T-helper 2 cell treated with Interferon-gamma antibody and Interleukin-4, amounts not matched to agents 5 μg/mL and 100 μg/mL, for 36 hours (primary cell): ENCODE measurements at regions not wholly inside any gene's neighbourhood (a gene's known extent, or its start where the extent isn't known, plus 50 kb on each side); places are given as distances from the start of the nearest gene placed in this dataset.
"Not testable (repeated sequence)": the region's sequence is repeated elsewhere in the genome, so short reads cannot be mapped to it uniquely, and the experiment has no call there.

Source experiments
- DNase-seq: peaks from one replicate; pipeline ENCODE4 v3.0.0; 2021; ENCODE audit warnings: low spot score
- H3K27ac Mint-ChIP-seq: one replicate; pipeline ENCODE4 v1.8.0; 2021; ENCODE audit warnings: mild to moderate bottlenecking, mixed read lengths
- H3K27me3 Mint-ChIP-seq: one replicate; pipeline ENCODE4 v1.8.0; 2021; ENCODE audit warnings: low read depth, mixed read lengths
- H3K36me3 Mint-ChIP-seq: one replicate; pipeline ENCODE4 v1.8.0; 2021; ENCODE audit warnings: low read depth, mixed read lengths
- H3K4me1 Mint-ChIP-seq: one replicate; pipeline ENCODE4 v1.8.0; 2021; ENCODE audit warnings: low read depth, mixed read lengths
- H3K4me3 Mint-ChIP-seq: one replicate; pipeline ENCODE4 v1.8.0; 2022; ENCODE audit warnings: mild to moderate bottlenecking, moderate library complexity, mixed read lengths
- H3K9me3 Mint-ChIP-seq: one replicate; pipeline ENCODE4 v1.8.0; 2021; ENCODE audit warnings: mixed read lengths

GRCh38 chr6:121951918-121952379 lies 447.5 kb upstream of the HSF2 start:
- H3K27ac Mint-ChIP-seq: no peak overlapping the region
- no peaks in the 10 kb centered on the region for H3K27me3 Mint-ChIP-seq
- no peak for DNase-seq
- no peaks in the 10 kb centered on the region for H3K4me1 Mint-ChIP-seq
- H3K4me3 Mint-ChIP-seq: no peak overlapping the region
- H3K36me3 Mint-ChIP-seq: no peaks in the 10 kb centered on the region
- no peaks in the 10 kb centered on the region for H3K9me3 Mint-ChIP-seq

DNA sequence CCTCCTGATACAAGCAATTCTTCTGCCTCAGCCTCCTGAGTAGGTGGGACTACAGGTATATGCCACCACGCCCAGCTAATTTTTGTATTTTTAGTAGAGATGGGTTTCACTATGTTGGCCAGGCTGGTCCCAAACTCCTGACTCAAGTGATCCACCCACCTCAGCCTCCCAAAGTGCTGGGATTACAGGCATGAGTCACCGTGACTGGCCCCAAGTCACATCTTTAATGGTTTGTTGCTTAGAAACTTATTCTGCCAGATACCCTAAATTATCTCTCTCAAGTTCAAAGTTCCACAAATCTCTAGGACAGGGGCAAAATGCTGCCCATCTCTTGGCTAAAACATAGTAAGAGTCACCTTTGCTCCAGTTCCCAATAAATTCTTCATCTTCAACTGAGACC lies 444.1 kb upstream of the HSF2 start:
- H3K27ac Mint-ChIP-seq, H3K36me3 Mint-ChIP-seq, H3K27me3 Mint-ChIP-seq, H3K9me3 Mint-ChIP-seq, H3K4me1 Mint-ChIP-seq, DNase-seq, H3K4me3 Mint-ChIP-seq: not testable (repeated sequence)

- no peaks in the 10 kb centered on the region for H3K27me3 Mint-ChIP-seq
- no peaks in the 10 kb centered on the region for H3K9me3 Mint-ChIP-seq
- DNase-seq: no peak
- H3K4me1 Mint-ChIP-seq: peaks cover 6% of the 10 kb centered on the region
- no peak overlapping the region for H3K27ac Mint-ChIP-seq
- H3K4me3 Mint-ChIP-seq: no peak overlapping the region
- no peaks in the 10 kb centered on the region for H3K36me3 Mint-ChIP-seq
Observed at GRCh38 chr6:121956782-121957181, 442.7 kb upstream of the HSF2 start.

DNA sequence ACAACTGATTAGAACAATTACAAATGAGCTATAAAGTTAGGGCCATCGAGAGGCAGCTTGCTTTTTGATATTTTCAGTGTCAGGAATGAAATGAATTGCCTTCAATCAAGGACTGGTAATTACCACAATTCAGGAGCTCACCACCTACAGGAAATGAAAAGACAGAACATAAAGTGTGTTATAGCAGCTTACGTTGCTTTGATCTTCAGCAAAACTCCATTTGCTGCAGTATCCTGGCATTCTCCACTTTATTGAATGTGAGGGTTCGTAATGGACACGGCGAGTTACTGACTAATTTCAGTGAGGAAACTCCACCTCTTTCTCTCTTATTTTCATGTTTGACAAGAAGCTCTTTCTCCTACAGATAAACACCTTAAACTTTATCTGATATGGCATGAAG lies 440.0 kb upstream of the HSF2 start:
- Mint-ChIP-seq H3K27me3 (no peaks in the 10 kb centered on the region), H3K27ac (no peak overlapping the region)

GRCh38 chr6:121961619-121962125 lies 437.8 kb upstream of the HSF2 start:
- DNase-seq: no peak
- Mint-ChIP-seq H3K4me3 (no peak overlapping the region), H3K4me1 (peaks cover 6% of the 10 kb centered on the region), H3K27me3 (no peaks in the 10 kb centered on the region), H3K9me3 (no peaks in the 10 kb centered on the region), H3K36me3 (no peaks in the 10 kb centered on the region), H3K27ac (no peak overlapping the region)

More for the DNA sequence above, 440.0 kb upstream of the HSF2 start:
- Mint-ChIP-seq H3K4me1 (peaks cover 6% of the 10 kb centered on the region), H3K4me3 (peak overlapping the region; percentile 11), H3K36me3 (no peaks in the 10 kb centered on the region), H3K9me3 (no peaks in the 10 kb centered on the region)
- DNase-seq: no peak

- no peaks in the 10 kb centered on the region for H3K9me3 Mint-ChIP-seq
- no peaks in the 10 kb centered on the region for H3K27me3 Mint-ChIP-seq
- no peaks in the 10 kb centered on the region for H3K36me3 Mint-ChIP-seq
- peaks cover 6% of the 10 kb centered on the region for H3K4me1 Mint-ChIP-seq
- no peak overlapping the region for H3K4me3 Mint-ChIP-seq
- H3K27ac Mint-ChIP-seq: no peak overlapping the region
- DNase-seq: no peak
Observed at GRCh38 chr6:121963826-121964225, 435.6 kb upstream of the HSF2 start.

DNA sequence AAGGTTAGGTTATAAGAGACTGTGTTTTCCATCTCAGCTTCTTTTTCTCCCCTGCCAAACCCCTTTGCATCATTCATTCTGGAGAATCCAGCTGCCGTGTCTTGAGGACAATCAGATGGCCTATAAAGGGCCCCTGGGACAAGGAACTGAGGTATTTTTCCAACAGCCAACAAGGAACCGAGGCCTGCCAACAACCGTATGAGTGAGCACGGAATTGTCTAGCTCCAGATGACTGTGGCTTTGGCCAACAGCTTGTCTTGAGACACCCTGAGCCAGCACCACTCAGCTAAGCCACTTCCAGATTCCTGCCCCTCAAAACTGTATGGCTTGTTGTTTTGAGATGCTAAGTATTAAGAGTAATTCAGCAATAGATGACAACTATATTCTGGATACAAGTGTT lies 433.7 kb upstream of the HSF2 start:
- no peaks in the 10 kb centered on the region for H3K27me3 Mint-ChIP-seq
- no peaks in the 10 kb centered on the region for H3K4me1 Mint-ChIP-seq
- H3K36me3 Mint-ChIP-seq: no peaks in the 10 kb centered on the region
- no peak for DNase-seq
- no peak overlapping the region for H3K4me3 Mint-ChIP-seq
- no peak overlapping the region for H3K27ac Mint-ChIP-seq
- H3K9me3 Mint-ChIP-seq: no peaks in the 10 kb centered on the region

- H3K36me3 Mint-ChIP-seq: no peaks in the 10 kb centered on the region
- DNase-seq: no peak
- no peak overlapping the region for H3K4me3 Mint-ChIP-seq
- H3K27ac Mint-ChIP-seq: no peak overlapping the region
- peaks cover 2% of the 10 kb centered on the region for H3K4me1 Mint-ChIP-seq
- H3K9me3 Mint-ChIP-seq: no peaks in the 10 kb centered on the region
- H3K27me3 Mint-ChIP-seq: no peaks in the 10 kb centered on the region
Observed at GRCh38 chr6:121967631-121968030, 431.8 kb upstream of the HSF2 start.

GRCh38 chr6:121971931-121972335 lies 427.5 kb upstream of the HSF2 start:
- DNase-seq: no peak
- Mint-ChIP-seq H3K4me3 (no peak overlapping the region), H3K36me3 (no peaks in the 10 kb centered on the region), H3K9me3 (no peaks in the 10 kb centered on the region), H3K4me1 (peaks cover 4% of the 10 kb centered on the region), H3K27ac (no peak overlapping the region), H3K27me3 (no peaks in the 10 kb centered on the region)

- no peak overlapping the region for H3K4me3 Mint-ChIP-seq
- DNase-seq: no peak
- no peaks in the 10 kb centered on the region for H3K27me3 Mint-ChIP-seq
- no peak overlapping the region for H3K27ac Mint-ChIP-seq
- no peaks in the 10 kb centered on the region for H3K36me3 Mint-ChIP-seq
- H3K9me3 Mint-ChIP-seq: no peaks in the 10 kb centered on the region
- no peaks in the 10 kb centered on the region for H3K4me1 Mint-ChIP-seq
Observed at GRCh38 chr6:121984956-121985355, 414.5 kb upstream of the HSF2 start.

DNA sequence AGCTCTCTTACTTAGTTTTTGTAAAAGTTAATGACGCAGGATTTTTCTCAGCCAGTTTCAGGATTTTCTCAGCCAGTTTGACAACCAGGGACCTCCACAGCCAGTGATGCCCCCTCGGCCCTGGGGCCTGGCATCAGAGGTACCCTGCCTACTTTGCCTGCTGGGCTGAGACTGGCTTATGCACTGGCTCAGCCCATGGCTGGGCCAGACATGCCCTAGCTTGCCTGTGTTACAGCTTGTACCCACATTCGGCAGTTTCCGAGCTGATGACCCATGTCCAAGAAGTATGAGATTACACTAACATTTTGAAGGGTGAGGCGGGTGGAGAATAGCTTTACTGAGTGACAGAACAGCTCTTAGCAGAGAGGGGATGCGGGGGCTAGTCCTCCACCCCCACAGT lies 406.1 kb upstream of the HSF2 start:
- H3K9me3 Mint-ChIP-seq: no peaks in the 10 kb centered on the region
- H3K4me1 Mint-ChIP-seq: no peaks in the 10 kb centered on the region
- H3K27ac Mint-ChIP-seq: no peak overlapping the region
- no peaks in the 10 kb centered on the region for H3K36me3 Mint-ChIP-seq
- H3K4me3 Mint-ChIP-seq: no peak overlapping the region
- no peak for DNase-seq
- no peaks in the 10 kb centered on the region for H3K27me3 Mint-ChIP-seq

DNA sequence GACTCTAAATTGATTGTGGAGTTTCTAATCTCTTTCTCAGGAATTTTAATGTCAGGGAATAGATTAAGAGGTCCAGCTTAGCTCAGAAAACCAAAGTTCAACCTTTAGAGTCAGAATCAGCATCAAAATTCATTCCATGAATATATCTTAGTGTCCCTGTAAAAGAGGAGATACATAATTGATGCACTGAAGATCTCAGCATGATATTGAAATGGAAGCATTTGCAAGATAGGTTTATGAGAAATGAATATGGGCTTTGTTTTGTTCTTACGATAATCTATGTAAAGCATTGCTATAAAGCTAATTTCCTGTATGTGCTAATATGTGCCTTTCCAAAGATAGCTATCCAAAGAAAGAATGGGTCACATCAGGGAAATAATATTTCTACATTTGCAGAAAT lies 404.5 kb upstream of the HSF2 start:
- Mint-ChIP-seq H3K27me3 (no peaks in the 10 kb centered on the region), H3K36me3 (no peaks in the 10 kb centered on the region), H3K4me1 (no peaks in the 10 kb centered on the region)

DNA sequence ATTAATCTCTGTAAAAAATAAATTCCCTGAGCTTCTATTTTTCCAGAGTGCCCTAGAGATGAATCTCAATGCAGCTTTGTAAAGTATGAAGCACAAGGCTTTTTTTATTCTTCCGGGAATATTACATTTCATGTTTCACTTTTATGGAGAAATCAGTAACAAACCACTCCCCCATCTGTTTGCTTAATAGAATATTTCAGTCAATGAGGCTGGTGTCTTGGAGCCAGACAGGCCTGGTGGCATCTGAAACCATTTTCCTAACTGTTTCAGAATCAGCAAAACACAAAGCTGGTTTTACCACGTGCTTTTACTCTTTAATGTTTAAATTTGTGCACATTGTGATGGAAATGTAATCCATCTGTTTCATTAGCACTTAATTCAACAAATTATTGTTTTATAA lies 400.8 kb upstream of the HSF2 start:
- Mint-ChIP-seq H3K4me3 (no peak overlapping the region), H3K36me3 (no peaks in the 10 kb centered on the region), H3K27me3 (no peaks in the 10 kb centered on the region), H3K4me1 (no peaks in the 10 kb centered on the region), H3K27ac (no peak overlapping the region), H3K9me3 (no peaks in the 10 kb centered on the region)
- DNase-seq: no peak

More for the DNA sequence above, 404.5 kb upstream of the HSF2 start:
- Mint-ChIP-seq H3K4me3 (no peak overlapping the region), H3K27ac (no peak overlapping the region), H3K9me3 (no peaks in the 10 kb centered on the region)
- DNase-seq: no peak

DNA sequence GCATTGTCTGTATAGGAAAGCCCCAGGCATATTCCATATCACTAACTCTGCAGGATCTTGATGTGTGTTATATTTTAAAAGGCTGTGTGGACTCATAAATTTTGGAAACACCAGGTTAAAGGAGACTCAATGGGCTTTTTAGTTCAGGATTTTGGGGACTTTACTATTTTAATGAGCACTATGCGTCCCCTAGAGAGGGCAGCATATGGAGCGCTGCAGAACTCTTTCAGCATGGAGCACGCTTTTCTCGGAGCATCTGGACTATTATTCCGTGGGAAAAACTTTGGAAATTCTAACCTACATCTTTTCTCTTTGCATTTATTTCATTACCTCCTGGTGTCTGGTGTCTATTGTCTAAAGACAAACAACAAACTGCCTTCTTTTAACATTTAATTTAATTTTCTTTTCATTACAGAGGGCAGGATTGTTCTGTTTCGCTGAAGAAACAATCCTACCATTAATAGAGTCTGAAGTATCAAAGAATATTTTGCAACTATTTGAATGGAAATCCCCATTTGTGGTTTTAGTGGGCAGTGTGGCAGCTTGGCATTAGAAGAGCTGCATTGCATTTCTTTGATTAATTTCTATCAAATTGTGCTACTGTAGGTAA lies 399.9 kb upstream of the HSF2 start:
- Mint-ChIP-seq H3K4me3 (no peak overlapping the region), H3K27ac (no peak overlapping the region), H3K36me3 (no peaks in the 10 kb centered on the region), H3K4me1 (no peaks in the 10 kb centered on the region), H3K9me3 (no peaks in the 10 kb centered on the region), H3K27me3 (no peaks in the 10 kb centered on the region)
- DNase-seq: no peak

DNA sequence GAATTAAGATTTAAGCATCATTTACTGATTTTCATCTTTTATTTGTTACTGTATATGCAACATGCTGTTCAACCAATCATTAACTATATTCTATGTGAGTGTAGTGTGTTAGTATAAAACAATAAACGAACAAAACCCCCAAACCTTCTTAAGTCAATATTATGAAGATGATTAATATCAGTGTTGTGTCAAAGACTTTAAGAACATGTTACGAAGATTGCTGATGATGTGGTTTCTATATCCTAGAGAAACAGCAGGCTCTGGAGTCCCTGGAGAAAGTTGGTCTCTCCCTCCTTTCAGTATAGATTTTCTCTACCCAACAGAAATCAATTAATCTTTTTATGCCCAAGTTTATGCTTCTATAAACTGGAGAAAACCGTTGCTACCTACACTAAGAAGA lies 393.8 kb upstream of the HSF2 start:
- Mint-ChIP-seq H3K4me1 (no peaks in the 10 kb centered on the region), H3K9me3 (no peaks in the 10 kb centered on the region), H3K27me3 (no peaks in the 10 kb centered on the region), H3K27ac (no peak overlapping the region), H3K4me3 (no peak overlapping the region), H3K36me3 (no peaks in the 10 kb centered on the region)
- no peak for DNase-seq
